HG03442 (cell line): ENCODE measurements at regions not wholly inside any gene's neighbourhood (a gene's known extent, or its start where the extent isn't known, plus 50 kb on each side); places are given as distances from the start of the nearest gene placed in this dataset.
"Not testable (repeated sequence)": the region's sequence is repeated elsewhere in the genome, so short reads cannot be mapped to it uniquely, and the experiment has no call there.

Source experiments
- ATAC-seq: cut with Tn5 transposase; IDR thresholded peaks from one replicate; pipeline ENCODE4 v1.9.1; 2021; ENCODE audit warnings: mild to moderate bottlenecking, moderate library complexity; ENCODE audit not compliant: unreplicated experiment

DNA sequence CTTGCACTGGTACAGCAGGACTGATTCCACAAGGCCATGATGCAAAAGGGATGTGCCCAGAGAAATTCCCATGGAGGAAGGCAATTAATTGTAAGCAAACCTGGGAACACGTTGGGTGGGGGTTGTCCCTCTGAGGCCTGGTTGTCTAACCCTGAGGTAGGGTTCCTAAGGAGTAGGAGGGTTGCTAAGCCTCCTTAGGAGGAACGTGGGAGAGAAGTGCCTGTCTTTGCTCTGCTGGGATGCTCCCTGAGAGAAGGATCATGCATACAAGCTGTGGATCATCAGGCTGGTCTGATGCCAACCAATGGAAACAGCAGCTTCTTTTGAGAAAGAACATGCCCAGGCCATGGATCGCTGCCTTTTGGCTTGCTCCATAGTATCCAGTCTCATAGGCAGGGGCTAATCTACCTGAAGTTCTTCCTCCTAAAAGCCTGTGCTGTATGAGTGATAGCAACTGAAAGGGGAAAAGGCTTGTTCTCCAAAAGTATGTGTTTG, 203.7 kb upstream of the NPVF start:
- ATAC-seq, result no peak

DNA sequence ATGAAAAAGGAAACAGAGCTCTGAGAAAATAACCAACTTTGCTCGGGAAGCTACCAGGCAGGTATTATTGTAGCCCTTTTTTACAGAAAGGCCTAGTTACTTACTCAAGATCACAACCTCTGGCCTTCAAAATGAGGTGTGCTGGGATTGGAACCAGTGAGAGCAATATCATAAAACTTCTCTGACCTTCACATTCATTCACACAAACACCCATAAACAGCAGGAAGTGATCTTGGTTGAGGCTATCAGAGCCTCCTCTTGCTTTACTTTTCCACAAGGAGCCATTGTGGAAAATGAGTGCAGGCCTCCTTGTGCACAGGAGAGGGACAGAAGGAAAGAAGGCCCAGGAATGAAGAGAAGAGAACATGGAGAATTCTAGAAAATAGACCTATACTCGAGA, 204.5 kb upstream of the NPVF start:
- no peak for ATAC-seq

DNA sequence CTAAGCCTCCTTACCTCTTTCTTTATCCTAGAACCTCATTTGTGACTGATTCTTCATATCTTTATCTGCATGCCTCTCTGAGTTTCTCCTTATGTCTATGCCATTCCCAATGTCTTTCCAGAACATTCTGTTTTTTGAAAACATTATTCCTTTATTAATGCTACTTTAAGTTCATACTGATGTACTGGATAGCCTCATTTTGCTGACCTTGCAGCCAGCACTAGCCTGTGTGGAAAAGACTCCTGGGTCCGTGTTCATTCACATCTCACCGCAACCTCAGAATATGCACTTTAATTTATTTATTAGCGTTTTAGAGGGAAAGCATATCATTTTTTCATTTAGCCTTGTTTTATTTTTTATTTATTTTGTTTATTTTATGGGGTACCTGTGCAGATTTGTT, 208.1 kb upstream of the NPVF start:
- no peak for ATAC-seq

DNA sequence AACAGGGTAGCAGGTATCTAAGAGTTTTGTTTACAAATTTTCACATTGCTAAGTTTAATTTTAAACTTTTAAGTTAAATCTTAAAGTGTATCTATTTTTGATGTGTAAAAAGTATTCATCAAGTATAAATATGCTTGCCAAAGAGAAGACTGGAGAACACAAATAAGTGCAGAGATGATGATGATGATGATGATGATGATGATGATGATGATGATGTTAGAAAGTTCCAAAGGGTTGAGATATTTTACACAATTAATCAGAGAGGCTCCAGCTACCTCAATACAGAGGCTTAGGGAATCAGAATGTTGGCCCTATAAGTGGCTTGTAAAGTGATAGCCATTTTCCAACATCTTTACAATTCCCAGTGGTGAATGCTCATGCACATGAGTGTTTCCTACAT, 209.0 kb upstream of the NPVF start:
- no peak for ATAC-seq

DNA sequence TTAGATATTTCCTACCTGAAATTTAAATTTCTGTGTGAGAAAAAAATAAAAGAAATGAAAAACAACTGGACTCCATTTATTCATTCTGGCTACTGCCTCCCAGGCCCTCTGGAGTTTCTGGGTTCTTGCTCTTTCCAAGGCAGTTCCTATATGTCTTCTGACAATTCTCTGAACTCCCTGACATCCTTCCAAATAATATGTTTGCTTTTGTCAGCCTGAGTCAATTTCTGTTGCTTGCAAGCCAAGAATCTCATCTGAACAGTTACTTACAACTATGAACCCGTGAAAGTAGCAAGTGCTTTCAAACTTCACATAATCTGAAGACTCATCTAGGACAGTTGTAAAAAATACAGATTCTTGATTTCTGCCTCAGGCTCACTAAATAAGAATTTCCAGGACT, 216.7 kb upstream of the NPVF start:
- ATAC-seq, result no peak

DNA sequence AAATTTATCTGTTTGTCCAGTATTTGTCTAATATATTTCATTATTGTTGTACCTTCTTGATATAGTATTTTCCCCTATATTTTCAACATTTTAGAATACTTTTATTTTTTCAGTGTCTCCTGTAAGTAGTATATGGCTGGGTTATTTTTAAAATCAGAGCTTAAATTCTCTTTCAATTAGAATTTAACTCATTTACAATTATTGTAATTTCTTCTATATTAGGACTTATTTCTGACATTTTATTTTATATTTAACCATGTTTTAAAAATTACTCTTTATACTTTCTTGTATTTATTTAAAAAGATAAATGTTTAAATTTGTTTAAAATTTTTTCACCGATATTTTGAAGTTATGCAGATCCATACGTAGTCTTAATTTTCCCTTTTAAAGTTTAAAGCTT, 220.0 kb upstream of the NPVF start:
- no peak for ATAC-seq

DNA sequence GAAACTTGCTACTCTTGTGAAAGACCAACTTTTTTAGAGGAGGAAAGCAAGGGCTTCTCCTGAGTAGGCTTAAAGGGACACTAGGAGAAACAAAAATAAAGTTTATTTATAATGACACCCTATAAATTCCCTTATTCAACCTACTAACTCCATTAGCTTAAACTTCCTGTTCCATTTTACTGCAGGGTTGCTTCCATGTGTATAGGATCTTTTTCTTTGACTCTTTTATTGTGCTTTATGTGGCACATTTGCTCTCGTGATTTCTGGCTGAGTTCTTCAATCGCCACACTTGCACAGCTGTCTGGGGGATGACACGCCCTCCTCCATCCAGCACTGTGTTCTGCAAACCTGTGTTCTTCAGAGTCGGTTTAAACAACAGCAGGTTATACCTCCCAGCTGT, 225.7 kb upstream of the NPVF start:
- no peak for ATAC-seq

DNA sequence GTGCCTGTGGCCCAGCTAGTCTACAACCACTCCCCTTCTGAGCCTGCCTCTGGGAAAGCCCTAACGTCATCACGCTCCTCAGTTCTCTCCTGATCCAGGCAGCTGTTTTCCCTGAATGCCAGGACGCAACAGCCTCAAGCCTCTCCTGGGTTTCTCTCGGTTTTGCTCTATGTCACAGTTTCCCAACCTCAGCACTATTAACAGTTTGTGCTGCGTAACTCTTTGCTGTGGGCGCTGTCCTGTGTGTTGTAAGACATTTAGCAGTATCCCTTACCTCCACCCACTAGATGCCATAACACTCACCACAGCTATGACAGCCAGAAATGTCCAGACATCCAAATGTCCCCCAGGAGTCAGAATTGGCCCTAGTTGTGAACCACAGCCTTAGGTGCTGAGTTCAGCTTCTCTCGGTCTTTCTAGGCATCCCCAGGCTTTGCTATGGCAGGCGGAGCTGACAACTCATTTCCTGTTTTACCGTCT, 226.3 kb upstream of the NPVF start:
- ATAC-seq, result no peak

DNA sequence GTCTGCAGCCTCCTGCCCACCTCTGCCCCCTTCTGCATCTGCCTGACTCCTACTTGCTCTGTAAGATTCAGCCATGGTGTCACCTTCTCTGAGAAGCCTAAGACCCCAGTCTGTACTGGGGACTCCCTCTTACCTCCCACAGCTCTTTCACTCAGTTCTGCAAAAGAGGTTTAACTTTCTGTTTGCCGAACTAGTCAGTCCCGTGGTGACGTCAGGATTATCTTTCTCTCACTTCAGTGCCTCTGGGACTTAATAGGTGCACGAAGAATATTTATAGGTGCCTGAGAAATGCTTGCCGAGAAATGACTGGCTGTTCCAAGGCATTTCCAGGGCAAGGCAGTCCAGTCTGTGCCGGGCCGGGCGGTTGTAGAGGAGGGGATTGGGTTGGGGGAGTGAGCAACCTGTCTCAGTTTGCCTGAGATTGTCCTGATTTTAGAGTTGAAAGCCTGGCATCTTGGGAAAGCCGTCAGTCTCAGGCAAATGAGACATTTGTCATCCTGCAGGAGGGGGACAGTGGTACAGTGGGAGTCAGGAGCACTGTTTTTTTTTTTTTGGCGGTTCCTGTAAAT, 227.5 kb upstream of the NPVF start:
- no peak for ATAC-seq

DNA sequence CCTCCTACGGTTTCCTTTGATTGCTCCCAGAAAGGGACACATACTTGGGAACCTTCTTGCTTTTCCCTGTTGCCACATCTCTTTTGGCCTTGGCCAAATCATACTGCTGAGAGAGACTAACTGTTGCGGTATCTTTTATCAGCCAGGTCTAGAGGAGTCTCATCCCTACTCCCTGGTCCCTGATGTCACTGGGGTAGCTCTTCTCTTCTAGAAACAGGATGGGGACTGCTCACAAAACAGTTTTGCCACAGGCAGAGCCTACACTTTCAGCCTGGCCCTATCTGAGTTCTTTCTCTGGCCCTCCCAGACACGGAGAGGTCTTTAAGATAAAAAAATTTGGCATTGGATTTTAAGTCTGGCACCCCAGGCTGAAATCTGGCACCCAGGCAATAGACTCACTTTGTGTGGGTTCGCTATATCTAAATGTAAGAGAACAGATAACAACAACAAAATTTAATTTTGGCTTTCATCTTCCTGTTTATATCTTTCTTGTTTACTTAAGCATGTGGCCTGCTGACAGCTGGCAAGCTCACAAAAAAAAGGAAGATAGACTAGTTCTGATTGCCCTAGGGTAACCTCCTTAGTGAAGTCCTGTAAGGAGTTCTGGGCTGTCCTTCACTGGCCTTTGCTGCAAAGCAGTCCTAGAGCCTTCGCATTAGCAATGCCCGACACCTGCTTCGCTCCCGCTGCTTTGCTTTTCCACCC, 228.3 kb upstream of the NPVF start:
- ATAC-seq, result no peak

DNA sequence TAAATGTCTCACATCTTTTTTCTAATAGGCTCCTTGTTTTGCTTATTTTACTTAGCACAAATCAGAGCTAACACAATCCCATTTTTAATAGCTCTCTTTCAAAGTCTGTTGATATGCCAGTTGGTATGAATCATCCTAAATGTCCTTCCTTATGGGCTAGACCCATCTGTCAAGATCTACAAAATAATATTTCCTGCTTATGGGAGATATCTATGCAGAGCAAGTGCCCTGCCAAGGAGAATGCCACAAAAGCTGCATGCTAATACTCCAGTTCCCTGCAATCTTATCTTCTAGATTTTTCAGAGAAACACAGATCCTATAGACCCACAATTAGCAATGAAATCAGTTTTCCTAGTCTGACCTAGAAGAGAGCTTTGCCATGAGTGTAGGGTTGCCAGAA, 230.8 kb upstream of the NPVF start:
- ATAC-seq, result no peak

DNA sequence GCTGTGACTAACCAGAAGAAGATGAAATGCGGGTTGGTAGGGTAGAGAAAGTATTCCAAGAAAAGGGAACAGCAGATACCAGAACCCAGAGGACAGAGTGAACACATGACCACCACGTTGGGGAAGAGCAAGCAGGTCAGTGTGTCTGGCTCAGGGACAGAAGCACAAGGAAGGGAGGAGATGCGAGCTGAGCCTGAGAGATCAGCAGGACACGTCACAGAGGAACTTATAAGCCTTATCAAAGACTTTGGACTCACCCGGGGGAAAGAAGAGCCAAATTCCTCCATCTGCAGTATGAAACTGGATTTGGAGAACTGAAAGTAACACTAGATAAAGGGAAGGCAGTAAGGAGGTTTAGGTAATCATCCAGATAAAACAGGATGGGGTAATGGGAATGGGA, 232.1 kb upstream of the NPVF start:
- ATAC-seq, result no peak

DNA sequence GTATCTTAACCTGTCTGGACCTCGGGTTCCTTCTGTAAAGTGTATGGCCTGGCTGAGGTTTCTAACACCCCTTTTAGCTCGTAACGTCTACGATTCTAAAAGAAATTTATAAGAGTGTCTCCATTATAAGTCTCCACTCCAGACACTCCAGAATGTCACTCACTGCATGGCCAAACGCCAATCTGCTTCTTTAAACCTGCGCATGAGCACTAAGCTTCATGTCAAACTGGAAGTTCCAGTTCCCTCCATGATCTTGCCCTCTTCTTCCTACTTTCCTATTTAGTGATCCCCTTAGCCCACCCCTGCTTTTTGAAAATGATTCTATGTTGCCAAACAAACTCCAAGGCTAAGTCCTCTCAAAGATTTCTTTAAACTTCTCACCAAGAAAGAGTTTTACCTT, 241.4 kb upstream of the NPVF start:
- no peak for ATAC-seq

DNA sequence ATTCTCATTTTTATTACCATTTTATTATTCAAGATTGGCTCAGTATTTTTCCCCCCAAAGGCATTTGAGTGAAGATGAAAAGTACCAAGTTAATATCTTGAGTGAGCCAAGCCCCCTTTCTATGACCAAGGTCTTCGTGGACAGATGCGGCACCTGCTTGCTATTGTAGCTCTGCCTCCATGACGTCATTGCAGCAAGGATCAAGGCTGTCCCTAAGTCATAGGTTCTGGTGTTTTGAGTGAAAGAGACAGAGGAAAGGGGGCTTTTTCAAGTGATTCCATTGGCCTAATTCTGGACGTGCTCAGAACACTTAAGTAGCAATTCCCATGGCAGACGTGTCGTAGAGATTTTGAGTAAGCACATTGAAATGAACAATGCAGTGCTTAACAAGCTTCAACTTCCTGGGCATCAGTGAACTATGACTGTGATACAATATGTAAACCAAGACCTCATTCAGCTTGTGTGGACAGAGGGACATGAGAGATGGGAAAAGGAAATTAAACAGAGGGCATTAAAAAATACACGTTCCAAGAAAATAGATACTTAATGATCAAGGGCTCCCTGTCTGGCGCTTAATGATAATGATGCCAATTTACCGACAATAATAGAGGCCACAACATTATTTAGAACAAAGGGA, 248.7 kb upstream of the NPVF start:
- ATAC-seq, result no peak

DNA sequence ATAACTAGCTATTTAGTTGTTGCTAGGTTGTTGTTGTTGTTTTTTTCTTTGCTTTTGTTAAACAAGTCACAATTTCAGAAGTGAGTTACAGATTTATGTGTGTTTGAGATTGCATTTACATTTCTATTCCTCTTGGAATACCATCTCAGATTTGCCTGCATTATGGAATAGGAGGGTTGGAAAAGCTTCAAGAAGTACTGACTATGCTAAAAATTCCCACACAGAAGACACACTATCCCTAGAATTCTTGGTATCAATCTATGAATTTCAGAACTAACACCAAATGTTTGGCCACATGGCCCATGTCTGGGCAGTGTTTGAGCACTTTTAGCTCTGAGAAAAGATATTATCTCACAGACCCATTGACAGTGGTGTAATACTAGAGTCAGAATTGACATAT, 249.9 kb upstream of the NPVF start:
- ATAC-seq, result not testable (repeated sequence)

DNA sequence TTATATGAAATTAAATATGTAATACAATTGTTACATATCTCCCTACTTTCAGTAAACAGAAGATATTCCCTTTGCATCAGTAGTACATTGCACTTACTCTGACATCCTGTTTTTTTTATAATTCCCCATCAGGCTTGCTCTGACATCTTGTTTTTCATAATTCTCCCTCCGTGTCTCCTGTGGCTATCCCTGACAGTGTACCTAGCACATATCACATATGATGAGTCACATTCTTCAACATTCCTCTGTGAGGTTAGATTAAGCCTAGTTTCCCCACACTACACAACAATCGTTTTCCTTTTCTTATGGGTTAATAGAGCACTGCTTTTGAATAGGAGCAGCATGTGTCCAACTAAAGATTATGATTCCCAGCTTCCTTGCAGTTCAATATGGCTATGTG, 250.6 kb upstream of the NPVF start:
- no peak for ATAC-seq

DNA sequence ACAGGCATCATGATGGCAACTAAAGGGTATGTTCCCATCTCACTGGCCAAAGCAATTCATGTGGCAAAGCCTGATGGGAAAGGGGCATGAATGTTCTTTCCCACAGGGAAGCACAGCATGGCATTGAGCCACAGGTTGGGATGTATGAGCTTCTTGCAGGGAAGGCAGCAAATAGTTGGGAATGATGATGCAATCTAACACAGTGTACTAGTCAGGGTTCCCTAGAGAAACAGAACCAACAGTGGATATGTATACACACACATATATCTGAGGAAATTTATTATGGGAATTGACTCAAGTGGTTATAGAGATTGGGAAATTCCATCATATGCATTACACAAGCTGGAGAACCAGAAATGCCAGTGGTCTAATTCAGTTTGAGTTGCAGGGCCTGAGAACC, 253.6 kb upstream of the NPVF start:
- no peak for ATAC-seq

DNA sequence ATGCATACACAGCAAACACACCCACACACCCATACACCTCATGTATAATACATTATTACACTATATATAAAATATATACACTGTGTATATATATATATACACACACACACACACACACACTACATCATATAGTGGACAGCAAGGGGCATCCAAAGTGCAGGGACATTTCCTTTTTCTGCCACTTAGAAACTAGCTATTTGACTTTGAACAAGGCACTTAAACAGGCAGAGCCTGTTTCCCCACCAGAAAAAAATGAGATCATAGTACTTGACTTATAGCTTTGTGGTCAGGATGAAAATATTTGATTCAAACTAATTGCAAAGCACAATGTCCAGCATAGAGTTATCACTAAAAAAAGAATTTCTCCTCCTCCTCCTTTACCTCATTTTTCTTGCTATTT, 254.3 kb upstream of the NPVF start:
- no peak for ATAC-seq

DNA sequence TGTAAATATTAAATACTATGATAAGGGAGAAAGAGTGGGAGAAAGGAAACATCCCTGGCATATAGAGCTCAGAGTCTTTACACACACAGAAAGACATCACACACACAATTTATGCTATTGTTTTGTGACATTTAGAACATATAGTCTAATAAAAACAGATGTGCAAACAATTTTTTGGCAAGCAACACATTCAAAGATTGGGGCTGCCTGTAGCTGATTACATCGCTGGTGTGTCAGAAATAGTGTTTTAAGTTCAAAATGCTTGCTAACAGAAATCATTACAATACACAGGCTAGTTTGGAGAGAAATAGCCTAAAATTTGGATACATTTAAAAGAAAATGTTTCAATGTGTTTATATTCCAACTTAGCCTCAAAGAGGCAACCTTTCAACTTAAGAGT, 256.7 kb upstream of the NPVF start:
- ATAC-seq, result no peak

DNA sequence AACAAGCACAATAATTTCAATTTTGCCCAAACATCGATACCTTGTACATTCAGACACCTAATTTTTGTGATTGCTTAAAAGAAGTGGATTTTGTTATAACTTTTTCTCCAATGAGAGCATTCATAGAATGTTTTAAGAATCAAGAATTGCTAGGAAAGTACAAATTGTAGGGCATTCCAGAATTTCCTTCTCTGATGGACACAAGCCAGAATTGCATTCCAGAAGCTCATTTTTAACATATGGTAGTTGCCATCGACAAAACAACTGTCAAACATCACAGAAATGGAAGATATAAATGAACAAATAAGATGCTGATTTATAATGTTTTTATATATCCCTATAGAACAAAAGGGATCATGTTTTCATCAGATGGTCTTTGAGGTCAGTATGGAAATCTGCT, 258.4 kb upstream of the NPVF start:
- ATAC-seq, result no peak

DNA sequence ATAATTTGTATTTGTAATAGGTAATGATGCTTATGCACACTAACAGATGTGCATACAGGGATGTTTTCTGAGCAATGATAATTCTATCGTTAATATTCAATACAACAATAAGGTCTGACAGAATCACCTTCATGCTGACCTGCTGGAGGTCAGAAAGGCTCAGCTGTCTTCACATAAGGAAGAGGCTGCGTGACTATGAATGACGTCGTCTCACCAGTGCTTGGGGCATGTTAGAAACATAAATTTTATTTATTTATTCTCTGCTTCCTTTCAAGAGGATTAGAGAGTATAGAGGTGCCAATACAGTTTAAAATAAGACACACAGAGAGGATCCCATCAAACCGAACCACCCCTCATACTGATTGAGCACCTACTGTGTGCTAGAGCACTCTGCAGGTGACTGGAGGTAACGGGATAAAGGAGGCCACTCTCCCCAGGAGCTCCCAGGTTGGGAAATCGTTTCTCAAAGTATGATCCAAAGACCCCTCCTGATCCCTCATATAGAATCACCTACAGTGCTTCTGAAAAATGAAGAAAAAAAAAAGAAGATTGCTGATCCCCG, 265.6 kb upstream of the NPVF start:
- no peak for ATAC-seq

DNA sequence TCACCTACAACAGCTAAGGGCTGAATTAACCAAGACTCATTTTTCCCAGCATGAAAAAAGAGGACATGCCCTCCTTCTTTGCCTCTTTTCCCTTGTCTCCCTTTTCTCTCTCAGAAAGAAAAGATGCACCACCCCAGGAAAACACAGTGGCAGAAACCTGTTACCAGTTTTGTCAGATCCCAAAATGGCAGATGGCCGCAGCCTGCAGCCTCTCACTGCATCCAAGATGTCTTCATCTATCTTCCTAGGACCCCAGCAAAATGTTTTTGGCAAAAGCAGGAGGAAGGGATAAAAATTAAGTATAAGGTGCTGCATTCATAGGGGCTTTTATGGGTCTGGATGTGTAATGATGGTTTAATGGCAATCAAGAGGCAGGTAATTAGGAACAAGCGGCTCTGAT, 266.6 kb upstream of the NPVF start:
- ATAC-seq, result no peak
